Suppressor macrophage treated with lipopolysaccharide for 1 hour (primary cell): ENCODE measurements at regions not wholly inside any gene's neighbourhood (a gene's known extent, or its start where the extent isn't known, plus 50 kb on each side); places are given as distances from the start of the nearest gene placed in this dataset.
"Not testable (repeated sequence)": the region's sequence is repeated elsewhere in the genome, so short reads cannot be mapped to it uniquely, and the experiment has no call there.

Source experiments
- DNase-seq, 3 donors: peaks; one replicate each; pipeline ENCODE4 v3.0.0-alpha.2; 2020 to 2022

- DNase-seq = no peak
Observed at GRCh38 chr5:82596451-82596850, 318.3 kb upstream of the RPS23 start.

DNA sequence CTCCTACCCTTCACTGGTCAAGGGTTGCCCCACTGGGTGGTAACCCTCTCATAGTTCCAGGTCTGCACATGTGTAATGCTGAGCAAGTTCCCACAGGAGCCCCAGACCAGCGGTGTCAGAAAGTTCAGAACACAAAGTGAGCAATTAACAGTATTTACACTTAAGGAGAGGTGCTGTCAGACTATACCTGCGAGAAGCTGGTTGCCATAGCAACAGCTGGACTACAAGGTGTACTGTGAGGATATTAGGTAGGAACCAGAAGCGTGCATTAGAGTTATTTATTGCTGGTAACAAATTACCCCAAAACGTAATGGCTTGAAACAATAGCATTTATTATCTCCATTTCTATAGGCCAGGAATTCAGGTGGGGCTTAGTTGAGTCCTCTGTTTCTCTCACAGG lies 317.0 kb upstream of the RPS23 start:
- no peak for DNase-seq

- DNase-seq = no peak
Observed at GRCh38 chr5:82594097-82594496, 315.9 kb upstream of the RPS23 start.

- no peak for DNase-seq
Observed at GRCh38 chr5:82593481-82593880, 315.3 kb upstream of the RPS23 start.

DNA sequence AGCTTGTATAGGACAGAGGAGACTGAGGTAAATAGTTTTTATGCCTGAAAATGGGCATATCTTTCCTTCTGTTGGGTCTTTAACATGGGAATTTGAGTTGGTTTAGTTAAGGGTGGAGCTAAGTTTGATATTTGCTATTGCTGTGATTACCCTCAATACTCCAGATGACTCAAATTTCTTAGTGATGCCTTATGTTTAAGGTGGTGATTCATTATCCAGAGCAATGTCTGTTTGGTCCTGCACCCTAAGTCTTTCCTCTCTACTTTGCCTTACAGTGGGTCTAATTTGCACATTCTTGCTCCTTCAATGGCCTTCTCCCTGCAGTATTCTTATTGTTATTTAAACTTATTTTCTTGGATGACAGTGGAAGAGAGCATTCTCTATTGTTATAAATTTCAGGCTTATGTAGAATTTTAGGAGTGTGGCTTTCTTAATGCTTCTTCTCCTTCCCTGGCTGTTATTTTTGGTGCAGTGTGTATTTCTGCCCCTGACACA lies 312.9 kb upstream of the RPS23 start:
- no peak for DNase-seq

- no peak for DNase-seq
Observed at GRCh38 chr5:82590112-82590511, 312.0 kb upstream of the RPS23 start.

DNA sequence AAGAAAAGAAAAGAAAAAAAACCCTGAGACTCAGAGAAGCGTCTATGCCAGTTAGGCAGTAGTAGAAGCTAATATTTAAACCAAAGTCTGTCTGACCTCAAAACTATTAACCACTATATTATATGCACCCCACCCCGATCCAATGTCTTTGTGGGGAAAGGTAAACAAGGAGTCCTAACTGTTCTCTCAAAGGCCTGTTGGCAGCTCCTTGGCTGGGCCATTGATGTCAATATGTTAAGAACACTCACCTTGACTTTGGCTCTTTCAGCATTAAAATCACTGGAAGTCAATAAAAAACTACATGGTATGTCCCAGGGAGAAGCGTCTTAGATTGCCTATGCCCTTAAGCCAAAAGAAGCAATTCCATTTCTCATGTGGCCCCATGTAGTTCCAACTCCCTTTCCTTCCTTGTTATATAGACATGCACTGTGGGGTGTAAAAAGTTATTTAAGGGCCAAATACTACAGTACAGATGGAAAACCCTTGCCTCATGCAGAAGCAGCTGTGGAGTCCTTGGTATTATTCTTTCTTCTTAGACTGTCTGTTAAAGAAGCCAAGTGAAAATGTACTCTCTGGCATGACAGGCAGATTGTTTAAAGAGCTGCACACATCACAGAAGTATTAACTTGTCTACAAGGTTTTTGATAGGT lies 308.6 kb upstream of the RPS23 start:
- DNase-seq = no peak

GRCh38 chr5:82586181-82586580 lies 308.0 kb upstream of the RPS23 start:
- no peak for DNase-seq

- DNase-seq = no peak
Observed at GRCh38 chr5:82584631-82585030, 306.5 kb upstream of the RPS23 start.

- not testable (repeated sequence) for DNase-seq
Observed at GRCh38 chr5:82583331-82583730, 305.2 kb upstream of the RPS23 start.

GRCh38 chr5:82564963-82565362 lies 286.8 kb upstream of the RPS23 start:
- no peak for DNase-seq

DNA sequence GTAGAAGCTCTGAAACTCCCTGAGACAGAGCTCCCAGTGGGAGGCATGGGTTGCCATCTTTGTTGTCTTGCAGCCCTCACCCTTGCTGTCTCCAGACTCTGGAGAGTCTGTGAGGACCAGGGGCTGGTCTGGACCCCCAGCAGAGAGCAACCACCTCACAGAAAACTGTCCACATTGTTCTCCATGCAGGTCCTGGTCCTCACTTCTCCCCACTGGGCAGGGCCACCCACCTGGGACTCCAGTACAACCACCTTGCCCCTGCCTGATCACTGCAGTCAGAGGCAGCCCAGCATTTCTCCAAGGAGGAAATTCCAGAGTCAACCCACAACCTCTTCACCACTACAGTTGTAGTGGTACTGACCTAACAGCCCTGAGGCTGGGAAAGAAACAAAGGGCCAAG lies 285.6 kb upstream of the RPS23 start:
- no peak for DNase-seq

GRCh38 chr5:82562696-82563240 lies 284.6 kb upstream of the RPS23 start:
- DNase-seq = no peak

DNA sequence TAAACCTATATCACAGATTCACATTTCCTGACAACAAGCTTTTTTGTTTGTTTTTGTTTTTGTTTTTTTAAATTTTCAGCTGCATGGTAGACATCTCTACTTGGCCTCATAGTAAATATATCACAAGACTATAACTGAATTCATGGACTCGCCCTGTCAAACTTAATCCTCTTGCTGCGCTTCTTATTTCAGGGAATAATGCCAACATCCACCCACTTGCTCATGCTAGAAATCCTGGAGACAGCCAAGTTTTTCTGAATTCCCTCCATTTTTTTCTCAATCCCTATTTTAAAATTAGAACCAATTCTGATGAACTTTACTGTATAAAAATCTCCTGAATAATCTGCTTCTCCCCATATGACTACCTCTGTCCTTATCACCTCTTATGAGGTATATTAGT lies 283.6 kb upstream of the RPS23 start:
- no peak for DNase-seq

DNA sequence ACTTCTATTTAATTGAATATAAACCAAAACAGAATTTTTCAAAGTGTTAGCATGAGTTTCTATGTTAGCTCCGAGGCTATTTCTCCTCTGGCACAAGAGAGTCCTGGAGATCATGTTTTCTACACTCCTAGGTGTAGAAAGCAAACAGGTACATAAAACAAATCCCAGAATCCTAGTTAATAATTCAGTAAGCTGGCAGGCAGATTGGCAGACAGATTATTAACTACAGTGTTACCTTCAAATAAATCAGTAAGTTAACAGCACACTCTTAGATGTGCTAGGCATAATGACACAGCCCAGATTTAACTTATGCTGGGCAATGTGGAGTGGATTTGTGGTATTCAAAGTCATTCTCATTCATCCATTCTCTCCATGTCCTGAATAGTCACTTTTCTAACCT lies 282.8 kb upstream of the RPS23 start:
- no peak for DNase-seq

DNA sequence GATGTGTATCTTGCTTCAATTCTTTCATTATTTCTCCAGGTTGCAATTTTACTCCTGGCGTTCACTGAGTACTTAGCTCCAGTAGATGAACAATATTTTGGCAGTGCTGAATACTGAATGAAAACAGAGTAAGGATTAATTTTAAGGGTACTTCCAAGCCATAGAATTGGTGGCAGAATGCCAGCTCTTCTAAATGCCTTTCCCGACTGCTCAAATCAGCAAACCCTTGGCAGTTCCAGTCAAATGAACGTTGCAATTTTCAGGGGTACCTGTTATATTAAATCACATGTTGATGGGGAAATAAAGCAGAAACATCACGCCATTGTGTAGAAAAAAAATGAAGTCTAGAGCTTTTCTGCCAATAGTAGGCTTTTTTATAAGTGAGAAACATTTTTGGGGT lies 282.4 kb upstream of the RPS23 start:
- DNase-seq = no peak

DNA sequence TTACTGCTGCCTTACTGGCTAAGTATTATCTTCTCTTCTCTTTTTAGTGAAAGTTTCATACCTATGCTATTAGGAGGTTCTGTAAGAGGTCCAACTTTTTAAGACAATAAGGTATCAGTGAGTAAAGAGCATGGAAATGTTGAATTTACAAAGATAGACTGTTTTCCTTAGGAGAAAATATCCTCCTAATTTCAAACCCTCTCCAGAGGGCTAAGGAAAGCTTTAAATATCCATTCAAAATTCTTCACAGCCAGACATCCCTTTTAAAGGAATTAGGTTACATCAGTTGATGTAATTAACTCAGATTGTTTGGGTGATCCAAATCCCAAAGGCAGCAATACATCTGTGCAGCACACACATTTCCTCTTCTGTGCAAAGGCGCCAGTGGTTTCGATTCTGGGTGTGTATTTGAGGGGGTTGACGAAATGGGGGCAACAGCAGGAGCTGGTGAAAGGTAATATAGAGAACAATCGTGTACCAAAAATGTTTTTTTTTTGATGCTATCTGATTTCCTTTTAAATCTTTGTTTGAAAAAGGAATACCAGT lies 273.8 kb upstream of the RPS23 start:
- no peak for DNase-seq

- DNase-seq = no peak
Observed at GRCh38 chr5:82551192-82551591, 273.0 kb upstream of the RPS23 start.

- DNase-seq = no peak
Observed at GRCh38 chr5:82549263-82549662, 271.1 kb upstream of the RPS23 start.

DNA sequence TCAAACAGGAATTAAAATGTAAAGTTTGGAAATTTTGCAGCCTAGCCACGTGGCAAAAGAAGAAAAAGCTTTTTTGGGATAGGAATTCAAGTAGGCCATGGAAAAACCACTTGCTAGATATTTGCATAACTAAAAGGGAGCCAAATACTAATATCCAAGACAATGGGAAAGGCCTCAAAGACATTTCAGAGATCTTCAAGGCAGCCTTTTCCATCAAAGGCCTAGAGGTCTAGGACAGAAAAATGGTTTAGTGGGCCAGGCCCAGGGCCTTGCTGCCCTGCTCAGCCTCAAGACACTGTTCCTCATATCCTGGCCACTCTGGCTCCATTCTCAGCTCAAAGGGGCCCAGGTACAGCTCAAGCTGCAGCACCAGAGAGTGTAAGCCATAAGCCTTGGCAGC lies 265.9 kb upstream of the RPS23 start:
- no peak for DNase-seq

DNA sequence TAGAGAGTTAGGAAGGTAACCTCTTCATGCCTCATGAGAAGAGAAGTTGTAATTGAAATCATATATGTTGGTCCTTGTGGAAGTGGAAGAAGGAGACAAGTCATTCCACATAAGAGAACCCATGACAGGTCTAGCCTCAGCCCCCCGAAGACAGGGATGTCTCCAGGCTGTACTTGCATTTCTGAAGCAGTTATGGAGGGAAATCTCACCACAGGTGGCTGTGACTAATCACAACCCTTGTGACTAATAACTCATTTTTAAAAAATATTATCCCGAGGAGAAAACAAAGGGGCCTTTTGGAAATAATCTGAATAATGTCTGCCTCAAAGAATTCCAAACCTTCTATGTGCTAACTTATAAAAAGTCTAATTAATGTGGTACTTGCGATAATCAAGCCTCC lies 262.1 kb upstream of the RPS23 start:
- DNase-seq = no peak

- DNase-seq = no peak
Observed at GRCh38 chr5:82538339-82539034, 260.3 kb upstream of the RPS23 start.

- no peak for DNase-seq
Observed at GRCh38 chr5:82537687-82538306, 259.6 kb upstream of the RPS23 start.

DNA sequence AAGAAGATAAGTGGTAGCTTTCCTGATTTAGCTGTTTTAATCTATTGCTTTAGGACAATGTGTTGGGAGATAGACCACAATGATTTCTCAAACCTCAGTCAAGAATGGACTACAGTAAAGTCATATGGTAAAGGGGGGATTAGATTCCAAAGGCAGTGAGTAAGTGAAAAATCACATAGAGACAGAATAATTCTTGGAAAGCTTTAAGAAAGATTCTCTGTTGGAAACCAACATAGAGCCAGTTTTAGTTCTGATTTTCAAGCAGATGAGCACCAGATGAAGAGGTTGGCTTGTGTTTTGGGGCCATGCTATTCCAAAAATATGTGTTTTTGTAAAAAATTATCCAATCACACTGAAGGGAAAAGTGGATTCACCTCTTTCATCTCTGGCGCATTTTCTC lies 256.8 kb upstream of the RPS23 start:
- DNase-seq = no peak
